OCI-LY1 (cell line): ENCODE measurements at regions not wholly inside any gene's neighbourhood (a gene's known extent, or its start where the extent isn't known, plus 50 kb on each side); places are given as distances from the start of the nearest gene placed in this dataset.

Experiments
- H2AFZ ChIP-seq: fragments of 200-600 bp; sonication (generic), shearing (Covaris generic); 2 replicates; pipeline ENCODE4 v1.6.0; 2014; ENCODE audit warnings: antibody characterized with exemption, mild to moderate bottlenecking, low read length
- H3F3A ChIP-seq: fragments of 200-600 bp; sonication (generic), shearing (Covaris generic); 2 replicates; pipeline ENCODE4 v1.6.0; 2014; ENCODE audit warnings: mild to moderate bottlenecking, antibody characterized with exemption, low read length, moderate library complexity; ENCODE audit not compliant: insufficient read depth
- H3K27ac ChIP-seq: fragments of 200-600 bp; sonication (generic); 2 replicates; pipeline ENCODE4 v1.5.1; 2014; ENCODE audit warnings: low read length, mixed run types, mild to moderate bottlenecking, low read depth; ENCODE audit not compliant: poor library complexity, severe bottlenecking
- H3K27me3 ChIP-seq: fragments of 200-600 bp; sonication (generic); 2 replicates; pipeline ENCODE4 v1.6.0; 2014; ENCODE audit warnings: antibody characterized with exemption, mild to moderate bottlenecking, low read length, moderate library complexity; ENCODE audit not compliant: insufficient read depth
- H3K36me3 ChIP-seq: fragments of 200-600 bp; sonication (generic); 2 replicates; pipeline ENCODE4 v1.6.1; 2014; ENCODE audit warnings: mild to moderate bottlenecking, antibody characterized with exemption, low read length, moderate library complexity, mixed read lengths; ENCODE audit not compliant: insufficient read depth
- H3K4me1 ChIP-seq: fragments of 200-600 bp; sonication (generic); 2 replicates; pipeline ENCODE4 v1.5.1; 2014; ENCODE audit warnings: mild to moderate bottlenecking, low read length, moderate library complexity; ENCODE audit not compliant: insufficient read depth, severe bottlenecking
- H3K4me2 ChIP-seq: fragments of 200-600 bp; sonication (generic), shearing (Covaris generic); 2 replicates; pipeline ENCODE4 v1.6.1; 2014; ENCODE audit warnings: low read length
- H3K4me3 ChIP-seq: fragments of 200-600 bp; sonication (generic); 2 replicates; pipeline ENCODE4 v1.5.1; 2014; ENCODE audit warnings: low read length, low read depth, mild to moderate bottlenecking, mixed read lengths; ENCODE audit not compliant: poor library complexity, severe bottlenecking
- H3K79me2 ChIP-seq: fragments of 200-600 bp; shearing (Covaris generic); 2 replicates; pipeline ENCODE4 v1.6.1; 2016; ENCODE audit warnings: mixed run types, low read length, mixed read lengths; ENCODE audit not compliant: insufficient read depth
- H3K9ac ChIP-seq: fragments of 200-600 bp; sonication (generic), shearing (Covaris generic); 2 replicates; pipeline ENCODE4 v1.6.1; 2014; ENCODE audit warnings: mild to moderate bottlenecking, low read length, mixed read lengths
- H3K9me2 ChIP-seq: fragments of 200-600 bp; sonication (generic), shearing (Covaris generic); 2 replicates; pipeline ENCODE4 v1.6.1; 2014; ENCODE audit warnings: low read depth, mild to moderate bottlenecking, low read length, mixed read lengths
- H3K9me3 ChIP-seq: fragments of 200-600 bp; shearing (Covaris generic); 2 replicates; pipeline ENCODE4 v1.6.1; 2014; ENCODE audit warnings: low read length, mixed read lengths
- H4K20me1 ChIP-seq: fragments of 200-600 bp; sonication (generic), shearing (Covaris generic); 2 replicates; pipeline ENCODE4 v1.6.0; 2016; ENCODE audit warnings: mild to moderate bottlenecking, low read length; ENCODE audit not compliant: insufficient read depth
- CTCF ChIP-seq: fragments of 200-600 bp; sonication (generic), shearing (Covaris generic); IDR thresholded peaks from 2 replicates; pipeline ENCODE4 v1.5.1; 2017; ENCODE audit warnings: mild to moderate bottlenecking, antibody characterized with exemption, low read length, moderate library complexity, mixed read lengths
- EZH2 ChIP-seq: fragments of 200-600 bp; sonication (generic), shearing (Covaris generic); IDR thresholded peaks from 2 replicates; pipeline ENCODE4 v1.8.0; 2017; ENCODE audit warnings: borderline replicate concordance, mixed run types, mild to moderate bottlenecking, antibody characterized with exemption, low read length, moderate library complexity, mixed read lengths

GRCh38 chr4:98816816-98817215, 112.1 kb downstream of the EIF4E start:
- Histone ChIP-seq H3K36me3 (no peaks in the 10 kb centered on the region), H3K9me3 (0 out of 2 replicates have a peak, but pooled peaks cover 3% of the 10 kb centered on the region), H3K9me2 (no peaks in the 10 kb centered on the region), H3K4me2 (no peak overlapping the region), H3K4me3 (no peak overlapping the region), H2AFZ (no peak overlapping the region), H4K20me1 (no peaks in the 10 kb centered on the region), H3K9ac (no peak overlapping the region), H3K27ac (no peak overlapping the region), H3K27me3 (no peaks in the 10 kb centered on the region), H3F3A (no peaks in the 10 kb centered on the region), H3K79me2 (no peaks in the 10 kb centered on the region), H3K4me1 (no peaks in the 10 kb centered on the region)
- TF ChIP-seq EZH2 (no peak), CTCF (no peak)

- TF ChIP-seq EZH2 (no peak), CTCF (no peak)
- no peak overlapping the region for H3K27ac ChIP-seq
- H3K4me3 ChIP-seq, result no peak overlapping the region
Observed at GRCh38 chr4:98816386-98816785, 112.5 kb downstream of the EIF4E start.

GRCh38 chr4:98804403-98804802, 124.5 kb downstream of the EIF4E start:
- Histone ChIP-seq H3K4me1 (no peaks in the 10 kb centered on the region), H3K79me2 (no peaks in the 10 kb centered on the region), H3K27ac (no peak overlapping the region), H3K4me3 (no peak overlapping the region), H3K4me2 (no peak overlapping the region), H3K9ac (no peak overlapping the region), H2AFZ (no peak overlapping the region), H3F3A (no peaks in the 10 kb centered on the region), H4K20me1 (no peaks in the 10 kb centered on the region), H3K27me3 (0 out of 2 replicates have a peak, but pooled peaks cover 3% of the 10 kb centered on the region), H3K9me2 (no peaks in the 10 kb centered on the region), H3K36me3 (no peaks in the 10 kb centered on the region), H3K9me3 (no peaks in the 10 kb centered on the region)
- TF ChIP-seq CTCF (no peak), EZH2 (no peak)

More at GRCh38 chr4:98816386-98816785, 112.5 kb downstream of the EIF4E start:
- no peaks in the 10 kb centered on the region for H3K9me2 ChIP-seq
- no peak overlapping the region for H3K9ac ChIP-seq
- H3F3A ChIP-seq, result no peaks in the 10 kb centered on the region
- no peaks in the 10 kb centered on the region for H3K36me3 ChIP-seq
- no peak overlapping the region for H2AFZ ChIP-seq
- no peak overlapping the region for H3K4me2 ChIP-seq
- H3K9me3 ChIP-seq, result 0 out of 2 replicates have a peak, but pooled peaks cover 3% of the 10 kb centered on the region
- H3K27me3 ChIP-seq, result no peaks in the 10 kb centered on the region
- no peaks in the 10 kb centered on the region for H4K20me1 ChIP-seq
- H3K4me1 ChIP-seq, result no peaks in the 10 kb centered on the region
- H3K79me2 ChIP-seq, result no peaks in the 10 kb centered on the region
